GM18951 (cell line): ENCODE measurements at regions not wholly inside any gene's neighbourhood (a gene's known extent, or its start where the extent isn't known, plus 50 kb on each side); places are given as distances from the start of the nearest gene placed in this dataset.

Source experiments
- POLR2A ChIP-seq: IDR thresholded peaks from 4 replicates; pipeline ENCODE4 v1.6.1; 2011; ENCODE audit warnings: mild to moderate bottlenecking; ENCODE audit not compliant: insufficient read length, insufficient read depth; ENCODE audit errors: extremely low read depth
- in situ Hi-C: fragments of 300-500 bp; cut with MboI; formaldehyde crosslinking; loops from one replicate; pipeline ENCODE4 v1.12.0; 2022; ENCODE audit warnings: low sequenced_read_pairs, mixed read lengths, inconsistent platforms; ENCODE audit not compliant: unreplicated experiment

GRCh38 chr4:164462471-164462870 is 291.5 kb upstream of the SMIM31 start:
- in situ Hi-C loops = no loop called here
- TF ChIP-seq POLR2A = no peak

- TF ChIP-seq POLR2A = no peak
- in situ Hi-C loops = no loop called here
Observed at GRCh38 chr4:164464313-164464712, 289.6 kb upstream of the SMIM31 start.

GRCh38 chr4:164467493-164467892 is 286.4 kb upstream of the SMIM31 start:
- in situ Hi-C loops = no loop called here
- TF ChIP-seq POLR2A = no peak

GRCh38 chr4:164481306-164482091 is 272.4 kb upstream of the SMIM31 start:
- no peak for TF ChIP-seq POLR2A
- in situ Hi-C loops = no loop called here

GRCh38 chr4:164482092-164482404 is 271.9 kb upstream of the SMIM31 start:
- in situ Hi-C loops = no loop called here
- no peak for TF ChIP-seq POLR2A

GRCh38 chr4:164482758-164483157 is 271.2 kb upstream of the SMIM31 start:
- TF ChIP-seq POLR2A = no peak
- in situ Hi-C loops = no loop called here

- in situ Hi-C loops = no loop called here
Observed at GRCh38 chr4:164483711-164484110, 270.2 kb upstream of the SMIM31 start.

GRCh38 chr4:164484551-164484950 is 269.4 kb upstream of the SMIM31 start:
- in situ Hi-C loops = no loop called here
- TF ChIP-seq POLR2A = no peak

More at GRCh38 chr4:164483711-164484110, 270.2 kb upstream of the SMIM31 start:
- no peak for TF ChIP-seq POLR2A

GRCh38 chr4:164485136-164485535 is 268.8 kb upstream of the SMIM31 start:
- in situ Hi-C loops = no loop called here
- TF ChIP-seq POLR2A = no peak

GRCh38 chr4:164488114-164488513 is 265.8 kb upstream of the SMIM31 start:
- TF ChIP-seq POLR2A = no peak
- in situ Hi-C loops = no loop called here

GRCh38 chr4:164501074-164501473 is 252.9 kb upstream of the SMIM31 start:
- TF ChIP-seq POLR2A = no peak
- in situ Hi-C loops = no loop called here

- in situ Hi-C loops = no loop called here
- TF ChIP-seq POLR2A = no peak
Observed at GRCh38 chr4:164503874-164504273, 250.1 kb upstream of the SMIM31 start.

GRCh38 chr4:164508097-164508496 is 245.8 kb upstream of the SMIM31 start:
- in situ Hi-C loops = no loop called here
- TF ChIP-seq POLR2A = no peak

GRCh38 chr4:164508771-164509170 is 245.2 kb upstream of the SMIM31 start:
- no peak for TF ChIP-seq POLR2A
- in situ Hi-C loops = no loop called here
